M059J (cell line): ENCODE measurements at regions not wholly inside any gene's neighbourhood (a gene's known extent, or its start where the extent isn't known, plus 50 kb on each side); places are given as distances from the start of the nearest gene placed in this dataset.

Source experiments
- DNase-seq: peaks from one replicate; pipeline ENCODE4 v3.0.0-alpha.2; 2012; ENCODE audit warnings: low read depth

DNA sequence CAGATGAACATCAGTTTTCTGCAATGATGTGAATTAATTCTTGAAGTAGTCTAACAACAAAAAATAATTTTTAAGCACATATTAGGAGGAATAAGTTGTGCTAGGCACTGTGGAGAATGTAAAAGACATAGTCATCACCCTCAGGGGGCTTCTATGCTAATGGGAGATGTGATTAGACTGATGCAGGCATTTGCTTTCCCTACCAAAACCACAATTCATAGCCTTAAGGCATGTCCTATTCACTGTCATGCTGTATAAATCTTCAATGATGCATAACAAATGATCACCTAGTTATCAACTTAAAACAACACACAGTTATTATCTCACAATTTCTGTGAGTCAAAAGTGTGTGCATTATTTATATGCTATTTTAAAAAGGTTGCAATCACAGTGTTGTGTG, 422.6 kb downstream of the MAN2A1 start:
- DNase-seq, result peak; percentile 13

DNA sequence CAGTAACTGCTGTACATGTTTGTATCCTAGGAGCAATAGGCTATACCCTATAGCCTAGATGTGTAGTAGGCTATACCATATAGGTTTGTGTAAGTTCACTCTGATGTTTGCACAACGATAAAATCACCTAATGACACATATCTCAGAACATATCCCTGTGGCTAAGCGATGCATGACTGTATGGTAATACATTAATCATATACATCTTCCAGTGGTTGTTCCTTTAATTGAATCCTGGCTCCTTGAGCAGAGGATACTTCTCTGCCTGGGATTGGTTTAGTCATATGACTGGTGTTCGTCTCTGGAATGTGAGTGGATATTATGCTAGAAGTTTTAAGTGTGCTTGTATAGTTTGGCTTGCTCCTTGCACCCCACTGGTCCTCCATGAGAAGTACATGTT, 425.8 kb downstream of the MAN2A1 start:
- DNase-seq, result no peak

DNA sequence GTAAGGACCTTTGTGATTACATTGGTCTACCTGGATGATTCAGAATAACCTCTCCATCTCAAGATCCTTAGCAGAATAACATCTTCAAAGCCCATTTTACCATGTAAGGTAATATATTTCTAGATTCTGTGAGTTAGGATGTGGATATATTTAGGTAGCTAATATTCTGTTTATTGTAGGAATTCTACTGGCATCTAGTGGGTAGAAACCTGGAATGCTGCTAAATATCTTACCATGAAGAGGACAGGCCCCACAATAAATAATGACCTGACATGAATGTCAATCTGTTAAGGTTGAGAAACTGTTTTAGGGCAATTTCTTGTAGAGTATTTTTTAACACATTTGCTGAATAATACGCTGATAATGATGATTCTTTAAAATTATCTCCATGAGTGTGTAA, 426.8 kb downstream of the MAN2A1 start:
- no peak for DNase-seq

GRCh38 chr5:110134963-110135935, 445.5 kb downstream of the MAN2A1 start:
- DNase-seq, result no peak

- peak; percentile 2 for DNase-seq
Observed at GRCh38 chr5:110150199-110150598, 460.5 kb downstream of the MAN2A1 start.

DNA sequence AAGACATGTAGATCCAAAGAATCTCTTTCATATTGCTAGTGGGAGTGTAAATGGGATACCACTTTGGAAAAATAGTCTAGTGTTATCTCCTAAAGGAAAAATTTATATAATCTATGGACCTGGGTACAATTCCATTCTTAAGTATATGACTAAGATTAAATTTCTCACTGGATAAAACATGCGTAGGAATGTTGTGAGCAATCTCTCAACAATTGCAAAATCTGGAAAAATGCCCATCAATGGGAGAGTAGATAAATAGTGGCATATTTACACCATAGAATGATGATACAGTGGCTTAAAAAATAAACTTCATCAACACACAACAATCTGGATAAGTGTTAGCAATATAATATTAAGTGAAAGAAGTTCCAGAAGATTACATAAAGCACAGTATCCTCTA, 469.5 kb downstream of the MAN2A1 start:
- peak; percentile 33 for DNase-seq

GRCh38 chr5:110161162-110161561, 471.4 kb downstream of the MAN2A1 start:
- no peak for DNase-seq

GRCh38 chr5:110165366-110165765, 475.6 kb downstream of the MAN2A1 start:
- no peak for DNase-seq

- DNase-seq, result no peak
Observed at GRCh38 chr5:110167384-110167783, 477.7 kb downstream of the MAN2A1 start.

DNA sequence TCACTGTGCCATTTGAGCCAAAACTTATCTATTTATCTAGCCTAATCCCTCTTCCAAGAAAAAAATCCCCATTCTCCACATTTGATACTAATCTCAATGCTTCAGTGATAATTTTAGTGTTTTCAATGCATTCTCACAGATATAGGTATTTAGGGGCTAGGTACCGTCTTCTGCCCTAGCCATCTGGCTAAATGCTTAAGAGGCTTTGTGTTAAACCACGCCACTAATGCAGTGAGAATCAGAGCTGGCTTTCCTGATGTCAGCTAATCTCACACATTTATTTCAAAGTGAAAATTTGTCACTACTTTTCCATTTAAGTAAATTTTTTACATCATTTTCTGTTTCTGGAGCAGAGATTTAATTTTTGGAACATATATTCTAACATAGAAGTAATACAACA, 479.7 kb downstream of the MAN2A1 start:
- DNase-seq, result no peak

- DNase-seq, result no peak
Observed at GRCh38 chr5:110177729-110178128, 488.0 kb downstream of the MAN2A1 start.

GRCh38 chr5:110179321-110179720, 489.6 kb downstream of the MAN2A1 start:
- no peak for DNase-seq

DNA sequence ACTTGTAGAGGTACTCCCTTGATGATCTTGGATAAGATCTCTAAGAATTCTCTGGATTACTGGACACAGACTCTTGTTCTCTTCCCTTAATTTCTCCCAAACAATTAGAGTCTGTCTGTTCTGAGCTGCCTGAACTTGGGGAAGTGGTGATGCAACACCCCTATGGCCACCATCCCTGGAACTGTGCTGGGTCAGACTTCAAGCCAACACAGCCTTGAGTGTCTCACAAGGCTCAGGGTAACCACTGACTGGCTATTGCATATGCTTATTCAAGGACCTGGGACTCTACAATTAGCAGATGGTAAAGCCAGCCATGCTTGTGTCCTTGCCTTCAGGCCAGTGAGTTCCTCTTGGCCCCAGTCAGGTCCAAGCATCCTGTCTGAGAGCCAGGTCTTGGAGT, 504.5 kb downstream of the MAN2A1 start:
- DNase-seq, result no peak

GRCh38 chr5:110195288-110195687, 505.6 kb downstream of the MAN2A1 start:
- no peak for DNase-seq

DNA sequence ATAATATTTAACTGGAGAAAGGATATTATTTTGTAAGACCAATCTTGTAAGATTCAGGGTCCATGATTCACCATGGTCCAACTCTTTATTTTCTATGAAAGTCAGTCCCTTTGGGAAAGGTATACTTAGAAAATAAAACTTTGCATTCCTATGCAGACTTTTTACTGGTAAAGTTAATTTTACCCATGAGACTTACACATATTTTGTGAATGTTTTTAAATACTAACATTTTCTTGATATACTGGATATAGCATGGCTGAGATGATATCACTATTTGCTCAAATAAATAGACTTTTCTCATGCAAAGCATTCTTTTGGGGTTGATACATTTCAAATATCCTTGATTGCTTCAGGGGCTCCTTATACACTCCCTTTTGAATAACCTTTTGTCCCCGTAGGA, 512.1 kb downstream of the MAN2A1 start:
- DNase-seq, result no peak

DNA sequence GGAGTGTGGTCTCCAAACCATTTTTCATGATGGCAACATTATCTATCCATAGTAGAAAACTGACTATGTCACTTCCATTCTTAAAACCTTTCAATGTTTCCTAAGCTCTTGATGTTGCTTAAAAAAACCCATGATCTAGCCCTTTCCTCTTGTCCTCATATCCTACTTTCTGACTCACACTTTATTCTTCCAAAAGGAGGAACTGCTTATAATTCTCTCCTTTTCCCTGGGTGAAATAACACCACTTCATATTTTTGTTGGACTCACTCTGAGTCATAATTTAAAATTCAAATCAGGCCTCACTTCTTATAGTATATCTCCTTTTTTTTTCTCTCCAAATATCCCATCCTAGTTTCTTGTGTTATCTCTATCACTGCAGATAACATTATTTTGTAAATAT, 513.9 kb downstream of the MAN2A1 start:
- no peak for DNase-seq

DNA sequence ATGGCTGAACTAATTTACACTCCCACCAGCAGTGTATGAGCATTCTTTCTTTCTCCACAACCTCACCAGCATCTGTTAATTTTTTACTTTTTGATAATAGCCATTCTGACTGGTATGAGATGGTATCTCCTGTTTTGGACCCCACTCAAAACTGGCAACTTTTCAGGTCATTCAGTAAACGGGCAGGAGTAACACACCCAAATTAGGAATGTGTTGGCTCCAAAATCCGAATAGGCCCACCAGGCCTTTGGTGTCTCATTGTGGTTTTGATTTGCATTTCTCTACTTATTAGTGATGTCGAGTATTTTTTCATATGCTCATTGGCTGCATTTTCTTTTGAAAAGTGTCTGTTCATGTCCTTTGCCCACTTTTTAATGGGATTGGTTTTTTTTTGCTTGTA, 517.1 kb downstream of the TMEM232 start:
- no peak for DNase-seq

DNA sequence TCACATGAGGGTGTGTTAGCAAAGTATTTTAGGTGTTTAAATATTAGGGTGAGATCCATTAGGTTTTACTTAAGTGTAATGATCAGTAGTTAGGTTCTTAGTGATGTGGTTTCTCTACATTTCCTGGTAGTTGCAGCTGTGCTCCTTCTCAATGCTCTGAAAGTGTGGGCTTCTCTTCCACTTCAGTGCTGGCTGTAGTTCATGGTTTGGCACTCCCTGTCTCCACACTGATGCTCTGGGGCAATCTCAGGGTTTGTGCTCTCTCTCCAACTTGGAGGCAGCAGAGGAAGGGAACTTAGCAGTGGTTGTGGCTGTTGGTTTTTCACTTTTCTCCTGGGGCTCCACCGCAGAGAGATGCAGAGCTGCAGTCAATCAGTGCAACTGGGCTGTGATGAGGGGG, 507.5 kb downstream of the TMEM232 start:
- no peak for DNase-seq

DNA sequence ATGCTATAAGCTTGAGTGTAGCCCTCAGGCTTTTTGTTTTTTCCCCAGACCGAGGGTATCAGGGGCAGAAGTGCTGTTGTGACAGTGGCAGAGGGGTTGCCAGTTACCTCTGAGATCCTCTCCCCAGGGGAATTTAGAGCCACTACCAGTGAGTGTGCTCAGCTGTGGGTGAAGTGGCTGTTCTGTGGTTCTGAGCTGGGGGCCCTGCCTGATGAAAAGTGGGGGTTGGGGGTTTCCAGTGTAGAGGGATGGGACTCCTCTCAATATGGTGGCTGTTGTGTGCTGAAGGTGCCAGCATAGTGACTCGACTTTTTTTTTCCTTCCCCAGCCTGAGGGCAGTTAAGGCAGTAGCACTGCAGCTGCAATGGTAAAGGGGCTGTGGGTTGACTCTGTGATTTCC, 506.7 kb downstream of the TMEM232 start:
- DNase-seq, result no peak

DNA sequence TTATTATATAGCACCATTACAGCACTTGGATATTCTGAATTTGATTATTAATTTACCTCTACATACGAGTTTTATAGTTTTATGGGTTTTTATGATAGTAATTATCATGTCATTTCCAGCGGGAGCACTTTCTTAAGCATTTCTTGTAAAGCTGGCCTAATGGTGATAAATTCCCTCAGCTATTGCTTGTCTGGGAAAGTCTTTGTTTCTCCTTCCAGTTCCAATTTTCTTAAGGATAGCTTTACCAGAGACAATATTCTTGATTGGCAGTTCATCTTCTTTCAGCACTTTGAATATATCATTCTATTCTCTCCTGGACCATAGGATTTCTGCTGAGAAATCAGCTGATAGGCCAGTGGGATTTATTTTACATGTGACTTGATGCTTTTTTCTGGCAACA, 505.4 kb downstream of the TMEM232 start:
- no peak for DNase-seq

DNA sequence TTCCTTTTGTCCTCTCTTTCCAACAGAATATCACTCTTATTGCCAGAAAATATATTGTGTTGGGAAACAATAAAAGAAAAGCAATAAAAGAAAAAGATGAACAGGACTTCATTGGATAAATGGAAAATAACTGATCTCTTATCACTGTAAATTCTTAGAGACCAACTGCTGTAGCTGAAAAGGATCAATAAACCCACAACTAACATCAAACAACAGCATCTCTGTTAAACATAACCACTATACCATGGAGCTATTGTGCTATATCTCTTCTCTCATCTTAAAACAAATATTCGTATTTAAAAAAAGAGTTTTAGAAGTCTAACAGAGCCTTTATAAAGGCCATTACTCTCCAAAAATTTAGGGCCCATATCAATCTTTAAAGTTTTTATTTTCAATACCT, 502.4 kb downstream of the TMEM232 start:
- no peak for DNase-seq

- DNase-seq, result no peak
Observed at GRCh38 chr5:110225949-110226348, 500.5 kb downstream of the TMEM232 start.

DNA sequence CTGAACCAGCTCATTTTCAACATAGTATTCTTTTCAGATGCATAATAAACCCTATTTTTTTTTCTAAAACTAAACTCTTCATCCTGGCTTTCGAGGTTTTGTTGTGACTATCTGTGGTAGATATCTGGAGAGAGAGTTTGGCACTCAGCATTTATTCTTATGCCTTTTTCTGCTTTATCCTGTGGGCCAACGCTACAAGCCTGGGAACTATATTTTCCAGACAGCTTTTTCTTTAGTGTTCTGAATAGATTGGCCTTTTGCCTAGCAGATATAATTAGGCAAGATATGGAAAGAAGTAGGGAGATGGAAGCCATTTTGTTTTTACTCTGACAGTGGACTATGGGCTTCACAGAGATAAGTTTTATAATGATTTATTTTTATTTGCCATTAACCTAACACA, 486.7 kb downstream of the TMEM232 start:
- DNase-seq, result no peak

- no peak for DNase-seq
Observed at GRCh38 chr5:110242950-110243349, 483.5 kb downstream of the TMEM232 start.
